GM12878 (cell line): ENCODE measurements at regions not wholly inside any gene's neighbourhood (a gene's known extent, or its start where the extent isn't known, plus 50 kb on each side); places are given as distances from the start of the nearest gene placed in this dataset.

ENCODE experiments used
- ATAC-seq: fragments of 200-7000 bp; cut with Tn5 transposase; 3 replicates; pipeline ENCODE4 v1.9.1; 2020; ENCODE audit warnings: mild to moderate bottlenecking, moderate library complexity
- BruUV-seq: library from RNA; stranded (reverse); fragments of 400-500 nt; replicated peaks from 2 replicates; lab custom pipeline; 2021; lab: Mats Ljungman, UMichigan
- CTCF ChIA-PET: fragments of 300-600 bp; sonication (Branson Sonifier 250); formaldehyde crosslinking; extraction: SDS; loops from one replicate; lab custom pipeline; 2021; ENCODE audit warnings: inconsistent platforms; lab: Yijun Ruan, JAX
- POLR2A ChIA-PET: fragments of 350-600 bp; formaldehyde crosslinking; extraction: SDS; loops from one replicate; lab custom pipeline; 2021; ENCODE audit warnings: inconsistent platforms; lab: Charles Lee
- RAD21 ChIA-PET: fragments of 300-600 bp; sonication (Branson Sonifier 250); formaldehyde crosslinking; loops from one replicate; lab custom pipeline; 2023; ENCODE audit warnings: antibody characterized with exemption; ENCODE audit not compliant: unreplicated experiment; lab: Charles Lee
- SMC1A ChIA-PET: fragments of 300-600 bp; sonication (Branson Sonifier 250); formaldehyde crosslinking; loops from one replicate; lab custom pipeline; 2023; ENCODE audit not compliant: unreplicated experiment, uncharacterized antibody; lab: Charles Lee
- DNase-seq: peaks from one replicate; pipeline ENCODE4 v3.0.0-alpha.2; 2011; ENCODE audit warnings: low read depth, low spot score
- FAIRE-seq: peaks from 3 replicates; lab custom pipeline; 2011; peaks lifted over from hg19 to GRCh38; lab: Jason Lieb, UNC
- H2AFZ ChIP-seq: 2 replicates; pipeline ENCODE4 v1.6.0; 2011; ENCODE audit warnings: low read depth, low read length, control low read depth; ENCODE audit not compliant: control insufficient read depth
- H3K27ac ChIP-seq: 2 replicates; pipeline ENCODE4 v1.5.1; 2011; ENCODE audit warnings: control low read depth; ENCODE audit not compliant: control insufficient read depth, insufficient read depth
- H3K27me3 ChIP-seq, 2 experiments: replicated peaks in 1 of 2; 2 replicates each; pipeline versions ENCODE4 v1.6.0 to v1.6.1; 2011; ENCODE audit warnings: low read length in 1 of 2; ENCODE audit not compliant: control insufficient read depth in 2 of 2, insufficient read depth in 2 of 2
- H3K36me3 ChIP-seq, 2 experiments: 2 replicates each; pipeline ENCODE4 v1.5.1; 2011; ENCODE audit warnings: low read length in 1 of 2; ENCODE audit not compliant: control insufficient read depth in 2 of 2, insufficient read depth in 2 of 2
- H3K4me1 ChIP-seq: 2 replicates; pipeline ENCODE4 v1.6.1; 2011; ENCODE audit warnings: mild to moderate bottlenecking, low read length, moderate library complexity, mixed read lengths; ENCODE audit not compliant: control insufficient read depth, insufficient read depth
- H3K4me2 ChIP-seq: 2 replicates; pipeline ENCODE4 v1.6.0; 2011; ENCODE audit warnings: control low read depth; ENCODE audit not compliant: control insufficient read depth, insufficient read depth
- H3K4me3 ChIP-seq: fragments of 200-600 bp; sonication (generic); 2 replicates; pipeline ENCODE4 v1.5.1; 2016
- H3K79me2 ChIP-seq: 2 replicates; pipeline ENCODE4 v1.6.0; 2011; ENCODE audit warnings: low read length; ENCODE audit not compliant: control insufficient read depth, insufficient read depth
- H3K9ac ChIP-seq: 2 replicates; pipeline ENCODE4 v1.8.0; 2011; ENCODE audit warnings: low read length, control low read depth, mixed read lengths; ENCODE audit not compliant: control insufficient read depth, insufficient read depth
- H3K9me3 ChIP-seq: replicated peaks from 3 replicates; pipeline ENCODE4 v1.5.1; 2011; ENCODE audit warnings: mild to moderate bottlenecking, low read length; ENCODE audit not compliant: control insufficient read depth, insufficient read depth
- H4K20me1 ChIP-seq: 2 replicates; pipeline ENCODE4 v1.6.0; 2011; ENCODE audit not compliant: control insufficient read depth, insufficient read depth
- ATF2 ChIP-seq: IDR thresholded peaks from 2 replicates; pipeline ENCODE4 v1.6.1; 2012; ENCODE audit warnings: low read length, inconsistent platforms
- ATF3 ChIP-seq: IDR thresholded peaks from 2 replicates; pipeline ENCODE4 v1.6.1; 2011; ENCODE audit warnings: low read depth, mild to moderate bottlenecking, low read length, moderate library complexity, borderline replicate concordance; ENCODE audit errors: extremely low read depth
- ATF7 ChIP-seq: fragments of 450-650 bp; IDR thresholded peaks from 2 replicates; pipeline ENCODE4 v1.6.1; 2016; ENCODE audit warnings: low read depth, mild to moderate bottlenecking
- CBX3 ChIP-seq: fragments of 200-600 bp; sonication (generic); IDR thresholded peaks from 2 replicates; pipeline ENCODE4 v1.6.1; 2016; ENCODE audit warnings: low read depth, borderline replicate concordance
- CHD4 ChIP-seq: fragments of 200-600 bp; sonication (generic); IDR thresholded peaks from 2 replicates; pipeline ENCODE4 v1.6.1; 2016; ENCODE audit warnings: mild to moderate bottlenecking
- CREM ChIP-seq: IDR thresholded peaks from 2 replicates; pipeline ENCODE4 v1.6.1; 2014; ENCODE audit warnings: antibody characterized with exemption, low read depth
- MYC ChIP-seq: IDR thresholded peaks from 2 replicates; pipeline ENCODE4 v1.6.1; 2011; ENCODE audit warnings: mild to moderate bottlenecking, low read length, moderate library complexity, inconsistent platforms; ENCODE audit not compliant: insufficient read depth, insufficient replicate concordance, insufficient read length, severe bottlenecking
- PRDM15 ChIP-seq: fragments of 450-650 bp; formaldehyde crosslinking; IDR thresholded peaks from 2 replicates; pipeline ENCODE4 v1.4.0; 2020; ENCODE audit warnings: mild to moderate bottlenecking, moderate library complexity
- RAD51 ChIP-seq: fragments of 450-650 bp; IDR thresholded peaks from 2 replicates; pipeline ENCODE4 v1.6.1; 2016; ENCODE audit warnings: moderate library complexity, mild to moderate bottlenecking, inconsistent platforms
- RB1 ChIP-seq: fragments of 450-650 bp; formaldehyde crosslinking; IDR thresholded peaks from 2 replicates; pipeline ENCODE4 v1.6.1; 2017; ENCODE audit warnings: mild to moderate bottlenecking, borderline replicate concordance
- RCOR1 ChIP-seq: conservative IDR thresholded peaks from 2 replicates; pipeline ENCODE4 v1.6.1; 2012; ENCODE audit warnings: low read depth, low read length, improper control_type of control experiment
- STAT1 ChIP-seq: fragments of 450-650 bp; conservative IDR thresholded peaks from 2 replicates; pipeline ENCODE4 v1.6.1; 2014; ENCODE audit warnings: antibody characterized with exemption, mild to moderate bottlenecking
- ZZZ3 ChIP-seq: IDR thresholded peaks from 2 replicates; pipeline ENCODE4 v1.6.1; 2011; ENCODE audit warnings: low read depth; ENCODE audit not compliant: control insufficient read depth, insufficient read length
- WGBS: methylation state at CpG from one replicate; pipeline ENCODE4 v1.1.6; 2016; ENCODE audit warnings: low lambda C conversion rate; ENCODE audit not compliant: insufficient replicate concordance, insufficient coverage; ENCODE audit errors: missing lambda C conversion rate; 5-methylcytosine and 5-hydroxymethylcytosine counted together
- in situ Hi-C: fragments of 300-500 bp; cut with MboI; formaldehyde crosslinking; loops from 9 replicates; pipeline ENCODE4 v1.14.3; 2018; ENCODE audit warnings: mixed read lengths
- intact Hi-C: fragments of 100-400 bp; cut with micrococcal nuclease; formaldehyde crosslinking; loops from one replicate; pipeline ENCODE4 v1.14.2; 2022; ENCODE audit not compliant: unreplicated experiment
- TF ChIP-seq, protein P1 (sequence below): fragments of 450-650 bp; formaldehyde crosslinking; IDR thresholded peaks from 2 replicates; pipeline ENCODE4 v1.5.0; 2022; ENCODE audit warnings: mild to moderate bottlenecking, missing genetic modification characterization

DNA sequence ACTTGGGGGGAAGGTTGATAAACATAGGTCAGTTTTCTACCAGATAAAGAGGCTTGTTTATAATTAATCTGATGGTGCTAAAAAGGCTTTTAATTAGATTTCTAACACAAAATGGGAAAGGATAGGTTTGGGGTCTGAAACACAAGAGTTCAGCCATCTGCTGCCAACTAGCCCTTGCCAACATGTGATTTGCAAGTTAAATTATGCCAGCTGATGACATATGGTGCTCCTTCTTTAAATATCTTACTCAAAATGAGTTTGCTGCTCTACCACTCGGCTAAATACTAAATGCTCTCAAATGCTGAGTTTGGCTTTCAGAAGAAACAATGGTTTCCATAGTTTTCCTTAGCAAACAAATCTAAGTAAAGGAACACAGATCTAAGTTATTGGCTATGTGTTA, 557.8 kb upstream of the CCDC54 start (continued):
- TF ChIP-seq PRDM15 (CRISPR knock-in tag) (no peak), CBX3 (no peak), STAT1 (no peak)
- TF ChIP-seq, protein P1, sequence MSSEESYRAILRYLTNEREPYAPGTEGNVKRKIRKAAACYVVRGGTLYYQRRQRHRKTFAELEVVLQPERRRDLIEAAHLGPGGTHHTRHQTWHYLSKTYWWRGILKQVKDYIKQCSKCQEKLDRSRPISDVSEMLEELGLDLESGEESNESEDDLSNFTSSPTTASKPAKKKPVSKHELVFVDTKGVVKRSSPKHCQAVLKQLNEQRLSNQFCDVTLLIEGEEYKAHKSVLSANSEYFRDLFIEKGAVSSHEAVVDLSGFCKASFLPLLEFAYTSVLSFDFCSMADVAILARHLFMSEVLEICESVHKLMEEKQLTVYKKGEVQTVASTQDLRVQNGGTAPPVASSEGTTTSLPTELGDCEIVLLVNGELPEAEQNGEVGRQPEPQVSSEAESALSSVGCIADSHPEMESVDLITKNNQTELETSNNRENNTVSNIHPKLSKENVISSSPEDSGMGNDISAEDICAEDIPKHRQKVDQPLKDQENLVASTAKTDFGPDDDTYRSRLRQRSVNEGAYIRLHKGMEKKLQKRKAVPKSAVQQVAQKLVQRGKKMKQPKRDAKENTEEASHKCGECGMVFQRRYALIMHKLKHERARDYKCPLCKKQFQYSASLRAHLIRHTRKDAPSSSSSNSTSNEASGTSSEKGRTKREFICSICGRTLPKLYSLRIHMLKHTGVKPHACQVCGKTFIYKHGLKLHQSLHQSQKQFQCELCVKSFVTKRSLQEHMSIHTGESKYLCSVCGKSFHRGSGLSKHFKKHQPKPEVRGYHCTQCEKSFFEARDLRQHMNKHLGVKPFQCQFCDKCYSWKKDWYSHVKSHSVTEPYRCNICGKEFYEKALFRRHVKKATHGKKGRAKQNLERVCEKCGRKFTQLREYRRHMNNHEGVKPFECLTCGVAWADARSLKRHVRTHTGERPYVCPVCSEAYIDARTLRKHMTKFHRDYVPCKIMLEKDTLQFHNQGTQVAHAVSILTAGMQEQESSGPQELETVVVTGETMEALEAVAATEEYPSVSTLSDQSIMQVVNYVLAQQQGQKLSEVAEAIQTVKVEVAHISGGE (CRISPR knock-in tag), result no peak

DNA sequence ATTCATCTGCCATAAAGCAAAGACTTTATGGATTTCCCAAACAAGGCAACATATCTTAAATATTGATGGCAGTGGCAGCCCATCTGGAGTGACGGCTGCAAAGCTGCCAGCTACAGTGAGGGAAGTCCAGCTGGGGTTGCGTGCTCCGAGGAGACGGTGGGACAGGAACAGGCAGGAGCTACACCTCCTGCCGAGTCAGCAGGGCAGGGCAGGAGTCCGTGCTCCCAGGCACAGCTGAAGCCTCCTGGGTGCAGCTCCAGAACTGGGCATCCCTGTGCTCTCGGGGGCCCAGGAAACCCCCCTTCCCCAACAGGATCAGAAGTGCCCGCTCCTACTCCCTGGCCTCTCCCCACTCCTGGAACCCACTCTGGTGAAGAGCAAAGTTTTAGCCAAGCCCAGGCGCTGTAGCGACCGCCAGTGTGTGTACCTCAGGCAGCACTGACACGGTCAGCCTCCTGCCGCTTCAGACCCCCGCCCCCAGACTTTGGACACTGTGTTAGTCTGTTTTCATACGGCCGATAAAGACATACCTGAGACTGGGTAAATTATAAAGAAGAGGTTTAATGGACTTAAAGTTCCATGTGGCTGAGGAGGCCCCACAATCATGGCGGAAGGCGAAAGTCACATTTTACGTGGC, 556.4 kb upstream of the CCDC54 start:
- no peaks in the 10 kb centered on the region for H3K9me3 ChIP-seq
- no peak overlapping the region for H3K4me2 ChIP-seq
- H3K4me1 ChIP-seq, result no peaks in the 10 kb centered on the region
- H3K9ac ChIP-seq, result no peak overlapping the region
- H3K27me3 ChIP-seq, result no peaks in the 10 kb centered on the region
- intact Hi-C loops, result no loop called here
- no TSS peak for BruUV-seq
- ChIA-PET SMC1A (no interaction called here), CTCF (no interaction called here), RAD21 (no interaction called here), POLR2A (no interaction called here)
- no peaks in the 10 kb centered on the region for H4K20me1 ChIP-seq
- 75% methylated on average over 18 of the region's 19 CpGs for WGBS
- H3K27ac ChIP-seq, result no peak overlapping the region
- H3K4me3 ChIP-seq, result no peak overlapping the region
- FAIRE-seq, result no peak
- in situ Hi-C loops, result no loop called here
- no peaks in the 10 kb centered on the region for H3K36me3 ChIP-seq
- DNase-seq, result no peak
- no peak for ATAC-seq
- no peaks in the 10 kb centered on the region for H3K79me2 ChIP-seq
- H2AFZ ChIP-seq, result no peak overlapping the region
- no peak for TF ChIP-seq ATF2
- TF ChIP-seq RAD51, result no peak
- no peak for TF ChIP-seq RCOR1
- TF ChIP-seq ATF3, result no peak
- no peak for TF ChIP-seq CREM
- no peak for TF ChIP-seq RB1
- TF ChIP-seq MYC, result no peak
- no peak for TF ChIP-seq ZZZ3
- no peak for TF ChIP-seq CHD4
- no peak for TF ChIP-seq ATF7
